Upper lobe of right lung (tissue), 1 donor: ENCODE measurements at regions not wholly inside any gene's neighbourhood (a gene's known extent, or its start where the extent isn't known, plus 50 kb on each side); places are given as distances from the start of the nearest gene placed in this dataset.

Experiments
- ATAC-seq: fragments of 200-7000 bp; cut with Tn5 transposase; one replicate; pipeline ENCODE4 v1.9.1; 2020; ENCODE audit warnings: mild to moderate bottlenecking, moderate library complexity
- DNase-seq: peaks from one replicate; pipeline ENCODE4 v3.0.0-alpha.2; 2020
- H3K27ac ChIP-seq: fragments of 200-600 bp; one replicate; pipeline ENCODE4 v1.8.0; 2022
- H3K27me3 ChIP-seq: fragments of 200-600 bp; one replicate; pipeline ENCODE4 v1.8.0; 2022; ENCODE audit warnings: mild to moderate bottlenecking
- H3K36me3 ChIP-seq: fragments of 200-600 bp; one replicate; pipeline ENCODE4 v1.8.0; 2022
- H3K4me1 ChIP-seq: fragments of 200-600 bp; one replicate; pipeline ENCODE4 v1.8.0; 2022
- H3K4me3 ChIP-seq: fragments of 200-600 bp; one replicate; pipeline ENCODE4 v1.8.0; 2022; ENCODE audit warnings: mild to moderate bottlenecking
- H3K9me3 ChIP-seq: fragments of 200-600 bp; one replicate; pipeline ENCODE4 v1.8.0; 2022
- intact Hi-C: fragments of 100-400 bp; cut with DNase I; formaldehyde crosslinking; loops from one replicate; pipeline ENCODE4 v1.11.0; 2022
- TF ChIP-seq, protein P1 (sequence below): fragments of 200-600 bp; IDR thresholded peaks from one replicate; pipeline ENCODE4 v1.8.0; 2022; ENCODE audit warnings: antibody characterized with exemption
- donor health status: DM: no; HTN: yes; CAD: no; lungs with severe emphysema.

DNA sequence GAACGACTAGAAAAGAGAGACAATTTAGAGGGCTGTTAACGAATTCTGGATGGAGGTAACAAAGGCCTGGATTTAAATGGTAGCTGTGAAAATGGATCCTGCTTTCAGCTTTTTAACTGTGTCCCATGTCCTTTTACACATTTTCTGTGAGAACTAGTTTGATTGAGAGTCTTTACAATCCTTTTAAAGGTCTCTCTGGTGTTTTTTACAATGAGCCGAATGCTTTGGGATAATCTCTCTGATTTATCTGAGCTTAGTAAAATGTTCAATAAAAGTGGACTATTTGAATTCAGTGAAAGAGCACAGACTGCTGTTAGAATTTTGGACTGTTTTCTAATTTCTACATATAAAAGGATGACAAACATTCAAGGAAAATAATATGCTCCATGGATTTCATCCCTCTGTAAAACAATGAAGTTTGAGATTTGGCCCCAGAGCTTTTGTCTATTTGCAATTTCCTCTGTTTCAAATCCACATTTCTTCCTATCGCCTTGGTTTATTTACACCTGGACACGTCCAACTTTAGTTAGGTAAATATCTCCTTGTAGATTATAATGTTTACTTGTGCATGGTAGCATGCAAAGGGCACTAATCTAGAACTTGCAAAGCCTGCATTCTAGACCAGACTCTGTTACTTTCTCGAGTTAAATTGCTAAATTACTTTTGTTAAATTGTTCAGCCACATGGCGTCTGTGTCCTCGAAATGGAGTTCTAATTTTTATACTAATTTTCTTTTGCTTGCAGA, 871.0 kb upstream of the CITED2 start:
- no peak for ATAC-seq
- TF ChIP-seq, protein P1, sequence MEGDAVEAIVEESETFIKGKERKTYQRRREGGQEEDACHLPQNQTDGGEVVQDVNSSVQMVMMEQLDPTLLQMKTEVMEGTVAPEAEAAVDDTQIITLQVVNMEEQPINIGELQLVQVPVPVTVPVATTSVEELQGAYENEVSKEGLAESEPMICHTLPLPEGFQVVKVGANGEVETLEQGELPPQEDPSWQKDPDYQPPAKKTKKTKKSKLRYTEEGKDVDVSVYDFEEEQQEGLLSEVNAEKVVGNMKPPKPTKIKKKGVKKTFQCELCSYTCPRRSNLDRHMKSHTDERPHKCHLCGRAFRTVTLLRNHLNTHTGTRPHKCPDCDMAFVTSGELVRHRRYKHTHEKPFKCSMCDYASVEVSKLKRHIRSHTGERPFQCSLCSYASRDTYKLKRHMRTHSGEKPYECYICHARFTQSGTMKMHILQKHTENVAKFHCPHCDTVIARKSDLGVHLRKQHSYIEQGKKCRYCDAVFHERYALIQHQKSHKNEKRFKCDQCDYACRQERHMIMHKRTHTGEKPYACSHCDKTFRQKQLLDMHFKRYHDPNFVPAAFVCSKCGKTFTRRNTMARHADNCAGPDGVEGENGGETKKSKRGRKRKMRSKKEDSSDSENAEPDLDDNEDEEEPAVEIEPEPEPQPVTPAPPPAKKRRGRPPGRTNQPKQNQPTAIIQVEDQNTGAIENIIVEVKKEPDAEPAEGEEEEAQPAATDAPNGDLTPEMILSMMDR = no peak
- Histone ChIP-seq H3K4me1 (no peaks in the 10 kb centered on the region), H3K27me3 (no peaks in the 10 kb centered on the region), H3K36me3 (no peaks in the 10 kb centered on the region), H3K9me3 (no peaks in the 10 kb centered on the region), H3K4me3 (no peak overlapping the region), H3K27ac (no peak overlapping the region)
- no peak for DNase-seq
- intact Hi-C loops = no loop called here

DNA sequence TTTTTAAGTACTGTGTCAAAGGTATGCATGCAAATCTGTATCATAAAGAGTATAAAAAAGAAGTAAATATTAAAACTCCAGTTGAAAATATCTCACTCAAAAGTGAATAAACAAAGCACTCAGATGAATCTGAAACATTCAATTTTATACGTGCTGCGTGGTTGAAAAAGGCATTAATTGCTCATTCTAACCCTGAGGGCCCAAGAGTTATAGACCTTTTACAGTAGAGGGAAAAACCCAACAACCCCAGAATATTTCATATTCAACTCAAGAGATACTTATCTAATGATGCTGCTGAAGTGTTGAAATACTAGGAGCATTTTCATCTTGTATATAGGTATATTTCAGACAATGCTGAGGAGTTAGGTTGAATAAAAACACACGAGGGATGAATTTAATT, 862.8 kb upstream of the CITED2 start:
- Histone ChIP-seq H3K27ac (no peak overlapping the region), H3K4me1 (no peaks in the 10 kb centered on the region), H3K9me3 (no peaks in the 10 kb centered on the region), H3K4me3 (no peak overlapping the region), H3K36me3 (no peaks in the 10 kb centered on the region), H3K27me3 (no peaks in the 10 kb centered on the region)
- TF ChIP-seq, protein P1 = no peak
- DNase-seq (no peak), ATAC-seq (no peak)
- intact Hi-C loops = no loop called here

DNA sequence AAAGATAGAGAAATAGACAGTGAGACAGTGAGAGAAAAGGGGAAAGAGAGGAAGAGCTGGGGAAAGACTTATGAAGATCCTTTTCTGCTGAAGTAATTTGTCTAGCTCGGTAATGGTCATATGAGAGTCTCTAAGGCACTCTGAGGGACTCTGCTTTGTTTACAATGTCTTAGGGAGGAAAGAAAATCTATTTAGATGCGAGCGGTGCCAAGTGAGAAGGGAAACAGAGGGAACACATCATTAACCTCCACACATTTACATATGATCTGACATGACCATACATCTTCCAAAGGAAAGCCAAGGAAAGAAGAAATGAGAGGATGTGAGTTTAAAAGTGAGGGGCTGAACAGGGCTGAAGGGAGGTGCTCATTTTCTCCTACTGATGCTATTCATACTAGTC, 862.3 kb upstream of the CITED2 start:
- Histone ChIP-seq H3K4me3 (no peak overlapping the region), H3K4me1 (no peaks in the 10 kb centered on the region), H3K27ac (no peak overlapping the region), H3K27me3 (no peaks in the 10 kb centered on the region), H3K9me3 (no peaks in the 10 kb centered on the region), H3K36me3 (no peaks in the 10 kb centered on the region)
- ATAC-seq (no peak), DNase-seq (no peak)
- intact Hi-C loops = no loop called here
- TF ChIP-seq, protein P1 = no peak

DNA sequence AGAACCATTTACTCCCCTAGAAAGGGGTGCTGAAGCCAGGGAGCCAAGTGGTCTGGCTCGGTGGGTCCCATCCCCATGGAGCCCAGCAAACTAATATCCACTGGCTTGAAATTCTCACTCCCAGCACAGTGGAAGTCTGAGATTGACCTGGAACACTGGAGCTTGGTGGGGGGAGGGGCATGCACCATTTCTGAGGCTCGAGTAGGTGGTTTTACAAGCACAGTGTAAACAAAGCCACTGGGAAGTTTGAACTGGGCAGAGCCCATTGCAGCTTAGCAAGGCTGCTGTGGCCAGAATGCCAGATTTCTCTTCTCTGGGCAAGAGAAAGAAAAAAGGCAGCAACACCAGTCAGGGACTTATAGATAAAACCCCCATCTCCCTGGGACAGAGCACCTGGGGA, 855.8 kb upstream of the CITED2 start:
- peak; percentile 71 for DNase-seq
- TF ChIP-seq, protein P1 = no peak
- intact Hi-C loops = no loop called here

DNA sequence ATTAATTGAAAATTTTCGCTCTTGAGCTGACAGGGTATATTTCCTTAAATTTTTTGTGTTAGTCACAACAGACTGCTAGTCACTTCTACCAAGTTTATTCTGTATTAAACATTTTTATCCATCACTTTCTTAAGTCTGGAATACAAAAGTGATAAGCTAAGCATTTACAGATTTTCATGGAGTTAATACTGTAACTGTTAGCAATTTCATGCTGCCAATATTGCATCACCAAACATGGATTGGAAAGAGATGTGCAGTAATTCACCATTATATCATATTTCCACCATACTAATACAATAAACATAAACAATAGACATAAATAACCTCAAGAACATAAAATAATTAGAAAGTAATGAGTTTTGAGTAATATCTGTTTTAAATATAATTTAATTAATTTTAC, 854.0 kb upstream of the CITED2 start:
- Histone ChIP-seq H3K27me3 (no peaks in the 10 kb centered on the region), H3K27ac (no peak overlapping the region), H3K4me1 (no peaks in the 10 kb centered on the region), H3K9me3 (no peaks in the 10 kb centered on the region), H3K4me3 (no peak overlapping the region), H3K36me3 (no peaks in the 10 kb centered on the region)
- DNase-seq (no peak), ATAC-seq (no peak)
- intact Hi-C loops = no loop called here
- TF ChIP-seq, protein P1 = no peak

More for the DNA sequence above, 855.8 kb upstream of the CITED2 start:
- Histone ChIP-seq H3K4me1 (no peaks in the 10 kb centered on the region), H3K9me3 (no peaks in the 10 kb centered on the region), H3K36me3 (no peaks in the 10 kb centered on the region), H3K4me3 (no peak overlapping the region), H3K27me3 (no peaks in the 10 kb centered on the region), H3K27ac (no peak overlapping the region)
- peak; percentile 84 for ATAC-seq

DNA sequence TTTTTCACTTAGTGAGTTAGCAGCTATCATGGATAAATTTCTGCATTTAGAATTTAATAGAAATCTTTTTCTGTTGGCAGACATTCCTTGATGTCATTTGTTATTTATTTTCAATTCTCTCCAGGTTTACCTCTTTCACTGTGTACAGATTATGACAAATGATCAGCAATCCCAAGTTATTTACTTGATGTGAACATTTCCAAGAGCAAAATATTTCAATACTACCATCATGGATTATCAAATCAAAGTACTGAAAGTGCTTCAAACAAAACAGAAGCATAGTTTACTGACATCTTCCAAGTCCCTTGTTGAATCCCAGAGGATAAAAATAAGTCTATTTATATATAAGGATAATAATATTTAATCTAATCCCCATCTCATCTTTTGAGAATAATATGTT, 852.2 kb upstream of the CITED2 start:
- Histone ChIP-seq H3K9me3 (no peaks in the 10 kb centered on the region), H3K27me3 (no peaks in the 10 kb centered on the region), H3K27ac (no peak overlapping the region), H3K4me3 (no peak overlapping the region), H3K36me3 (no peaks in the 10 kb centered on the region), H3K4me1 (no peaks in the 10 kb centered on the region)
- ATAC-seq (no peak), DNase-seq (no peak)
- TF ChIP-seq, protein P1 = no peak
- intact Hi-C loops = no loop called here
